ENCODE measurements at regions not wholly inside any gene's neighbourhood (a gene's known extent, or its start where the extent isn't known, plus 50 kb on each side); places are given as distances from the start of the nearest gene placed in this dataset.
"Not testable (repeated sequence)": the region's sequence is repeated elsewhere in the genome, so short reads cannot be mapped to it uniquely, and the experiment has no call there.

DNA sequence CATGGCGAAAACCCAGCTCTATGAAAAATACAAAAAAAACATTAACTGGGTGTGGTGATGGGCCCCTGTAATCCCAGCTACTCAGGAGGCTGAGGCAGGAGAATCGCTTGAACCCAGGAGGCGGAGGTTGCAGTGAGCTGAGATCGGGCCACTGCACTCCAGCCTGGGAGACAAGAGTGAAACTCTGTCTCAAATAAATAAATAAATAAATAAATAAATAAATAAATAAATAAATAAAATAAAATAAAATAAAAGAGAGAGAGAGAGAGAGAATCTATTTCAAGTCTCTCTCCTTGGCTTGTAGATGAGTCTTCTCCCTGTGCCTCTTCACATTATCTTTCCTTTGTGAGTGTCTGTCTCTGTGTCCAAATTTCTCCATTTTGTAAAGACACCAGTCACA is 442.6 kb upstream of the PROX1 start:
- TF ChIP-seq POLR2AphosphoS5 (IDR thresholded peaks at IDR 0.05); CTCF (IDR thresholded peaks at IDR 0.05; ENCODE audit: poor library complexity, severe bottlenecking); EZH2 (IDR thresholded peaks at IDR 0.05; ENCODE audit: borderline replicate concordance, insufficient read depth, low read length, poor library complexity, severe bottlenecking): not testable (repeated sequence)
